ENCODE measurements at regions not wholly inside any gene's neighbourhood (a gene's known extent, or its start where the extent isn't known, plus 50 kb on each side); places are given as distances from the start of the nearest gene placed in this dataset.

DNA sequence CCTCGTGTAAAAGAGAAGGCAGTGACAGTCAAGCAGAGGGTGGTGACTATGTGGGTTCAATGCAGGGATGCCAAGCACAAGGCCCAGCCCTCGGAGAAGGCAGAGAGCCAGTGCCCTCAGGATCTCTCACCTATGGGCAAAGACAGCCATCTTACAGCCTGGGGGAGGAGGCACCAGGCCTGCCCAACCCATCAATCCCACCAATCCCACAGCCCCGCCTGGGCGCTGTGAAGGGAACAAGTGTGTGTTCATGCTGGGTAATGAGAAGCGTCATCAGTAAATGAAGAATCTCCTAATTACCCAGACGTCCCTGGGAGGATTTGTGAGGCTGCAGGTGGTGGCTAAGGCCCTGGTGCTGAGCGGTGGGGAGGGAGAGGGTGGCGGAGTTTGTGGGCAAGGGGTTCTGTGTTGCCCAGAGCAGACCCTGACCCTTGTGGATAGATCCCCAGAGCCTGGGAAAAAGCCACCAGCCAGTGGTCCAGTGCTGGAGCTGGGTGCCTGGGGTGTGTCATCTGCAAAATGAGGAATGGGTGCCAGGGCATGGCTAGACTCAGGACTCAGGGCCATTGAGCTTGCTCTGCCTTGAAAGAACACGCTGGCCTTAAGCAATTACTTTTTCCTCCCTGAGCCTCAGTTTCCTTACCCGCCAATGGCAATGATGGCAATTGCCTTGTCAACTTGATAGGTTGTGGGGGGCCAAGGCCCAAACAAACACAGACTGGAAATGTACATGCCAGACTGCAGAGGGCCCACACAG lies 128.1 kb upstream of the UNC5B start:
- Histone ChIP-seq H3K9ac (no peak overlapping the region), H3K36me3 (ENCODE audit: low read depth) (no peaks in the 10 kb centered on the region)
- 54 to 58% methylated on average over 10 of the region's 10 CpGs for WGBS, 2 experiments (ENCODE audit: low coverage in 1 of 2, low lambda C conversion rate in 2 of 2, missing lambda C conversion rate in 2 of 2)

GRCh38 chr10:71084818-71085126 lies 127.6 kb upstream of the UNC5B start:
- Histone ChIP-seq H3K9me2 (ENCODE audit: insufficient read depth) (no peaks in the 10 kb centered on the region), H2AFZ (no peak overlapping the region), H3K9ac (no peak overlapping the region), H3K4me2 (ENCODE audit: unreplicated experiment) (no peak overlapping the region), H3K36me3 (ENCODE audit: low read depth) (no peaks in the 10 kb centered on the region), H3K4me1 (ENCODE audit: insufficient read depth) (no peaks in the 10 kb centered on the region), H3F3A (ENCODE audit: insufficient read depth) (no peaks in the 10 kb centered on the region), H3K79me2 (ENCODE audit: insufficient read depth) (no peaks in the 10 kb centered on the region), H3K4me3 (no peak overlapping the region), H4K20me1 (ENCODE audit: insufficient read depth) (no peaks in the 10 kb centered on the region), H3K27me3 (replicated peaks; ENCODE audit: insufficient read depth) (peaks cover 17% of the 10 kb centered on the region; the same call in 1 of the 2 replicates), H3K27ac (no peak overlapping the region), H3K9me3 (ENCODE audit: low read depth) (no peaks in the 10 kb centered on the region)
- no peak for DNase-seq
- WGBS, 2 experiments (ENCODE audit: low coverage in 1 of 2, low lambda C conversion rate in 2 of 2, missing lambda C conversion rate in 2 of 2), result 70 to 71% methylated on average over 2 of the region's 2 CpGs
- in situ Hi-C loops (cut with MboI), result no loop called here
- TF ChIP-seq EZH2 (IDR thresholded peaks at IDR 0.05; ENCODE audit: insufficient read depth, poor library complexity, severe bottlenecking), result no peak
- TF ChIP-seq EZH2phosphoT487 (IDR thresholded peaks at IDR 0.05; ENCODE audit: insufficient read depth, low read depth), result no peak

More for the DNA sequence above, 128.1 kb upstream of the UNC5B start:
- Histone ChIP-seq H3K27me3 (replicated peaks; ENCODE audit: insufficient read depth) (peaks cover 17% of the 10 kb centered on the region; the same call in 1 of the 2 replicates), H3K4me3 (no peak overlapping the region), H2AFZ (no peak overlapping the region), H3K4me2 (ENCODE audit: unreplicated experiment) (no peak overlapping the region), H3K9me2 (ENCODE audit: insufficient read depth) (no peaks in the 10 kb centered on the region), H3K27ac (no peak overlapping the region), H3K4me1 (ENCODE audit: insufficient read depth) (no peaks in the 10 kb centered on the region), H3K79me2 (ENCODE audit: insufficient read depth) (no peaks in the 10 kb centered on the region), H3F3A (ENCODE audit: insufficient read depth) (no peaks in the 10 kb centered on the region), H4K20me1 (ENCODE audit: insufficient read depth) (no peaks in the 10 kb centered on the region), H3K9me3 (ENCODE audit: low read depth) (no peaks in the 10 kb centered on the region)
- no peak for TF ChIP-seq EZH2 (IDR thresholded peaks at IDR 0.05; ENCODE audit: insufficient read depth, poor library complexity, severe bottlenecking)
- TF ChIP-seq EZH2phosphoT487 (IDR thresholded peaks at IDR 0.05; ENCODE audit: insufficient read depth, low read depth), result no peak
- in situ Hi-C loops (cut with MboI), result no loop called here
- no peak for DNase-seq

DNA sequence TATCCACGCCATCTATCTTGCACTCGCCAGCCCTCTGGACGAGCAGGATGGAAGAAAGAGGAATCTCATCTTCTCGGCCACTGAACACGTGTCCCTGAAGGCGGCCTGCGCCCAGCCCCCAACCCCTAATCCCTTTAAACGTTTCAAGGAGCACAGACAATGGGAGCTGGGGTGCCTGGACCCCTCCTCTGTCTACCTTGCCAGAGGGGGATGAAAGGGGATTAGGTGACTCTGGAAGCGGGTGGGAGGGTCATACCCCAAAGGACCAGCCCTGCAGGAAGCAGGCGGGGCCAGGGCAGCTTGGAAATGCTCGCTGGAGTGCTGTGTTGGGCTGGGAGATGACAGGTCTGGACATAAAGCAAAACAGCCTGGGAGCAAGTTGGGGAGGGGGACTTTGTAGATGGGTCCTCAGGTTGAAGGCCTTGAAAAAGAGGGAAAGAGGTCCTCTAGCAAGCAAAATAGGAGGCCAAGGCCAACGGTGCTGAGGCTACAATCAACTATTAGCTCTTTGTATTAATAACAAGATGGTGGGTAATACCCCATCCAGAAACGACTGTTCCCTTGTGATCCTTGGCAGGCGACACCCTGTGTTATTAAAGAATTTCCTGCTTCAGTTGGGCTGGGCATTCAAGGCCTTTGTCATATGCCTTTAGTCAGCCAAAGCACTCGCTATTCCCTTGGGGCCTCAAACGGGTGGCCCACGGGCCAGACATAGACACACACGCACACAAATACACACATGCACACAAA lies 126.5 kb upstream of the UNC5B start:
- 31 to 35% methylated on average over 18 of the region's 18 CpGs for WGBS, 2 experiments (ENCODE audit: low coverage in 1 of 2, low lambda C conversion rate in 2 of 2, missing lambda C conversion rate in 2 of 2)
- Histone ChIP-seq H3K9me2 (ENCODE audit: insufficient read depth) (no peaks in the 10 kb centered on the region), H3K4me3 (no peak overlapping the region), H3K4me2 (ENCODE audit: unreplicated experiment) (no peak overlapping the region), H3K27me3 (replicated peaks; ENCODE audit: insufficient read depth) (peaks cover 17% of the 10 kb centered on the region; the same call in 1 of the 2 replicates), H3K9me3 (ENCODE audit: low read depth) (no peaks in the 10 kb centered on the region), H3K36me3 (ENCODE audit: low read depth) (no peaks in the 10 kb centered on the region), H3K4me1 (ENCODE audit: insufficient read depth) (no peaks in the 10 kb centered on the region), H3K27ac (no peak overlapping the region), H2AFZ (no peak overlapping the region), H3K79me2 (ENCODE audit: insufficient read depth) (no peaks in the 10 kb centered on the region), H3K9ac (no peak overlapping the region), H4K20me1 (ENCODE audit: insufficient read depth) (no peaks in the 10 kb centered on the region), H3F3A (ENCODE audit: insufficient read depth) (no peaks in the 10 kb centered on the region)
- TF ChIP-seq EZH2phosphoT487 (IDR thresholded peaks at IDR 0.05; ENCODE audit: insufficient read depth, low read depth) (no peak), EZH2 (IDR thresholded peaks at IDR 0.05; ENCODE audit: insufficient read depth, poor library complexity, severe bottlenecking) (no peak)
- no peak for DNase-seq
- in situ Hi-C loops (cut with MboI), result no loop called here

GRCh38 chr10:71086439-71087080 lies 125.8 kb upstream of the UNC5B start:
- in situ Hi-C loops (cut with MboI), result no loop called here
- Histone ChIP-seq H4K20me1 (ENCODE audit: insufficient read depth) (no peaks in the 10 kb centered on the region), H3K4me1 (ENCODE audit: insufficient read depth) (no peaks in the 10 kb centered on the region), H3K27ac (no peak overlapping the region), H3K4me3 (no peak overlapping the region), H2AFZ (no peak overlapping the region), H3K4me2 (ENCODE audit: unreplicated experiment) (no peak overlapping the region), H3K27me3 (replicated peaks; ENCODE audit: insufficient read depth) (peaks cover 13% of the 10 kb centered on the region; the same call in 1 of the 2 replicates), H3K36me3 (ENCODE audit: low read depth) (no peaks in the 10 kb centered on the region), H3K9me3 (ENCODE audit: low read depth) (no peaks in the 10 kb centered on the region), H3F3A (ENCODE audit: insufficient read depth) (no peaks in the 10 kb centered on the region), H3K79me2 (ENCODE audit: insufficient read depth) (no peaks in the 10 kb centered on the region), H3K9me2 (ENCODE audit: insufficient read depth) (no peaks in the 10 kb centered on the region), H3K9ac (no peak overlapping the region)
- no peak for DNase-seq
- WGBS, 2 experiments (ENCODE audit: low coverage in 1 of 2, low lambda C conversion rate in 2 of 2, missing lambda C conversion rate in 2 of 2), result 58 to 60% methylated on average over 11 of the region's 11 CpGs
- TF ChIP-seq EZH2phosphoT487 (IDR thresholded peaks at IDR 0.05; ENCODE audit: insufficient read depth, low read depth) (no peak), EZH2 (IDR thresholded peaks at IDR 0.05; ENCODE audit: insufficient read depth, poor library complexity, severe bottlenecking) (no peak)
